ENCODE measurements at regions not wholly inside any gene's neighbourhood (a gene's known extent, or its start where the extent isn't known, plus 50 kb on each side); places are given as distances from the start of the nearest gene placed in this dataset.

- no peak for DNase-seq (ENCODE audit: low spot score)
- Histone ChIP-seq H3K4me3 (ENCODE audit: low read depth, low read length, poor library complexity, severe bottlenecking) (no peak overlapping the region), H3K4me2 (ENCODE audit: low read length) (no peak overlapping the region), H3K27ac (ENCODE audit: low read depth, low read length, poor library complexity, severe bottlenecking) (no peak overlapping the region), H3K9me3 (ENCODE audit: low read length) (no peaks in the 10 kb centered on the region), H2AFZ (ENCODE audit: low read length) (no peak overlapping the region), H3K4me1 (ENCODE audit: insufficient read depth, low read length, poor library complexity, severe bottlenecking) (no peaks in the 10 kb centered on the region), H3K9me2 (ENCODE audit: insufficient read depth, low read length) (no peaks in the 10 kb centered on the region), H4K20me1 (ENCODE audit: insufficient read depth, low read length) (no peaks in the 10 kb centered on the region), H3K36me3 (ENCODE audit: insufficient read depth, low read length) (no peaks in the 10 kb centered on the region), H3K79me2 (ENCODE audit: insufficient read depth, low read depth, low read length) (no peaks in the 10 kb centered on the region)
- POLR2A ChIA-PET = no interaction called here
- TF ChIP-seq CTCF (conservative IDR thresholded peaks at IDR 0.05; ENCODE audit: low read length) = no peak
- TF ChIP-seq EZH2phosphoT487 (IDR thresholded peaks at IDR 0.05; ENCODE audit: borderline replicate concordance, low read depth, low read length) = no peak
- CTCF ChIA-PET (ENCODE audit: unreplicated experiment) = no interaction called here
- BruUV-seq (replicated peaks) = no TSS peak
- intact Hi-C loops (cut with micrococcal nuclease; ENCODE audit: unreplicated experiment) = no loop called here
Measured at GRCh38 chr1:163922743-163923201, 601.0 kb downstream of the NUF2 start.

DNA sequence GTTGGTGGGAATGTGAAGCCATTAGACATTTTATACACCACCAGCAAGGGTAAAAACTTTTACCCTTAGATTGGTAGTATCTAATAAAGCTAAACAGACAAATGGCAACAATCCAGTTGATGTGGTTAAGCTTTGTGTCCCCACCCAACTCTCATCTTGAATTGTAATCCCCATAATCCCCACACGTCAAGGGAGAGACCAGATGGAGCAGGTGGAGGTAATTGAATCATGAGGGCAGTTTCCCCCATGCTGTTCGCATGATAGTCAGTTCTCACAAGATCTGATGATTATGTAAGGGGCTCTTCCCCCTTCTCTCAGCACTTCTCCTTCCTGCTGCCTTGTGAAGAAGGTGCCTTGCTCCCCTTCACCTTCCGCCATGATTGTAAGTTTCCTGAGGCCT, 602.3 kb downstream of the NUF2 start:
- no peak overlapping the region for H3K27ac ChIP-seq (ENCODE audit: low read depth, low read length, poor library complexity, severe bottlenecking)
- no peak overlapping the region for H2AFZ ChIP-seq (ENCODE audit: low read length)
- no peak overlapping the region for H3K4me2 ChIP-seq (ENCODE audit: low read length)
- intact Hi-C loops (cut with micrococcal nuclease; ENCODE audit: unreplicated experiment) = no loop called here
- H3K36me3 ChIP-seq (ENCODE audit: insufficient read depth, low read length) = no peaks in the 10 kb centered on the region
- TF ChIP-seq CTCF (conservative IDR thresholded peaks at IDR 0.05; ENCODE audit: low read length) (no peak), EZH2phosphoT487 (IDR thresholded peaks at IDR 0.05; ENCODE audit: borderline replicate concordance, low read depth, low read length) (no peak)
- no peaks in the 10 kb centered on the region for H3K4me1 ChIP-seq (ENCODE audit: insufficient read depth, low read length, poor library complexity, severe bottlenecking)
- H3K4me3 ChIP-seq (ENCODE audit: low read depth, low read length, poor library complexity, severe bottlenecking) = no peak overlapping the region
- ChIA-PET CTCF (ENCODE audit: unreplicated experiment) (no interaction called here), POLR2A (no interaction called here)
- no peak for DNase-seq (ENCODE audit: low spot score)
- H3K79me2 ChIP-seq (ENCODE audit: insufficient read depth, low read depth, low read length) = no peaks in the 10 kb centered on the region
- H3K9me3 ChIP-seq (ENCODE audit: low read length) = no peaks in the 10 kb centered on the region
- no TSS peak for BruUV-seq (replicated peaks)
- H4K20me1 ChIP-seq (ENCODE audit: insufficient read depth, low read length) = no peaks in the 10 kb centered on the region
- no peaks in the 10 kb centered on the region for H3K9me2 ChIP-seq (ENCODE audit: insufficient read depth, low read length)

GRCh38 chr1:163927493-163927892, 605.7 kb downstream of the NUF2 start:
- no peak for DNase-seq (ENCODE audit: low spot score)
- TF ChIP-seq EZH2phosphoT487 (IDR thresholded peaks at IDR 0.05; ENCODE audit: borderline replicate concordance, low read depth, low read length) (no peak), CTCF (conservative IDR thresholded peaks at IDR 0.05; ENCODE audit: low read length) (no peak)
- Histone ChIP-seq H3K36me3 (ENCODE audit: insufficient read depth, low read length) (no peaks in the 10 kb centered on the region), H3K4me3 (ENCODE audit: low read depth, low read length, poor library complexity, severe bottlenecking) (no peak overlapping the region), H3K9me3 (ENCODE audit: low read length) (no peaks in the 10 kb centered on the region), H3K4me1 (ENCODE audit: insufficient read depth, low read length, poor library complexity, severe bottlenecking) (no peaks in the 10 kb centered on the region), H4K20me1 (ENCODE audit: insufficient read depth, low read length) (no peaks in the 10 kb centered on the region), H3K79me2 (ENCODE audit: insufficient read depth, low read depth, low read length) (no peaks in the 10 kb centered on the region), H3K4me2 (ENCODE audit: low read length) (no peak overlapping the region), H3K27ac (ENCODE audit: low read depth, low read length, poor library complexity, severe bottlenecking) (no peak overlapping the region), H3K9me2 (ENCODE audit: insufficient read depth, low read length) (no peaks in the 10 kb centered on the region), H2AFZ (ENCODE audit: low read length) (no peak overlapping the region)
- no TSS peak for BruUV-seq (replicated peaks)
- ChIA-PET CTCF (ENCODE audit: unreplicated experiment) (no interaction called here), POLR2A (no interaction called here)
- intact Hi-C loops (cut with micrococcal nuclease; ENCODE audit: unreplicated experiment) = no loop called here
